Uterus (tissue), 3 donors: ENCODE measurements at regions not wholly inside any gene's neighbourhood (a gene's known extent, or its start where the extent isn't known, plus 50 kb on each side); places are given as distances from the start of the nearest gene placed in this dataset.

Experiments
- DNase-seq, 2 donors: peaks; one replicate each; pipeline ENCODE4 v3.0.0-alpha.2; 2019 to 2020
- H3K27ac ChIP-seq, 2 donors: fragments of 200-600 bp; sonication (generic); 1 replicate in 1 of 2; 2 replicates in 1 of 2; pipeline ENCODE4 v1.5.1; 2016 to 2018
- H3K27me3 ChIP-seq, 2 donors: fragments of 200-600 bp; sonication (generic); one replicate each; pipeline ENCODE4 v1.5.1; 2018 to 2019; ENCODE audit warnings: control low read depth in 1 of 2
- H3K36me3 ChIP-seq, 2 donors: fragments of 200-600 bp; sonication (generic); one replicate each; pipeline ENCODE4 v1.5.1; 2019; ENCODE audit warnings: control low read depth in 1 of 2
- H3K4me1 ChIP-seq, 2 donors: fragments of 200-600 bp; sonication (generic); one replicate each; pipeline ENCODE4 v1.5.1; 2018 to 2019; ENCODE audit warnings: control low read depth in 1 of 2
- H3K4me3 ChIP-seq, 2 donors: fragments of 200-600 bp; sonication (generic); 1 replicate in 1 of 2; 2 replicates in 1 of 2; pipeline ENCODE4 v1.5.1; 2018 to 2019; ENCODE audit warnings: mild to moderate bottlenecking in 1 of 2
- H3K9me3 ChIP-seq, 2 donors: fragments of 200-600 bp; sonication (generic); one replicate each; pipeline ENCODE4 v1.5.1; 2019; ENCODE audit warnings: control low read depth in 1 of 2
- POLR2A ChIP-seq, 2 donors: fragments of 450-650 bp; IDR thresholded peaks; one replicate each; pipeline ENCODE4 v1.6.1; 2016; ENCODE audit warnings: antibody characterized with exemption in 2 of 2, mild to moderate bottlenecking in 1 of 2, moderate library complexity in 1 of 2
- intact Hi-C: fragments of 100-400 bp; cut with DNase I; formaldehyde crosslinking; loops from one replicate; pipeline ENCODE4 v1.15.1; 2023; ENCODE audit warnings: low total_unique reads
- TF ChIP-seq, protein P1 (sequence below), 4 experiments: fragments of 200-600 bp in 2 of 4; fragments of 450-650 bp in 2 of 4; sonication (generic) in 2 of 4; IDR thresholded peaks; one replicate each; pipeline ENCODE4 v1.5.1; 2016 to 2019; ENCODE audit warnings: antibody characterized with exemption in 4 of 4, mild to moderate bottlenecking in 2 of 4, moderate library complexity in 1 of 4
- donor health status: DM: yes; HTN: yes; CAD: no.

DNA sequence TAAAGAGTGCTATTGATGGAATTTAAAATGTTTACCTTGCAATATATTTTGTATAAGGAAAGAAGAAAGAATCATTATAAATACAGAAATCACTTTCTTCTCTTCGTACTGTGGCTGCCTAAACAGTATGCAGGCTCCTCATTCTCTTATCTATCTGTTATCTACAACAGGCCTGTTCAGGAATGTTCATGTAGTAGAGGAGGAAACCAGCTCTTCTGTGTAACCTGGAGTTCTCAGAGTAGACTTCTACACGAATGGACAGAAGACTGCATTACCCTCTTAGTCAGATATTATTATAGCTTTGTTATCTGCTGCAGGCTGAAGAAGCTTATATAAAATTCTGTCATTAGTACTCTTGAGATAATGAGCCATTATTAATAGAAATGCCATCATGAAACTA, 1225.9 kb upstream of the CNTN5 start:
- H3K4me3 ChIP-seq: no peak overlapping the region
- no peak for DNase-seq
- no peaks in the 10 kb centered on the region for H3K27me3 ChIP-seq
- no peaks in the 10 kb centered on the region for H3K36me3 ChIP-seq
- intact Hi-C loops: no loop called here
- no peaks in the 10 kb centered on the region for H3K4me1 ChIP-seq
- H3K9me3 ChIP-seq: no peaks in the 10 kb centered on the region
- TF ChIP-seq, protein P1, sequence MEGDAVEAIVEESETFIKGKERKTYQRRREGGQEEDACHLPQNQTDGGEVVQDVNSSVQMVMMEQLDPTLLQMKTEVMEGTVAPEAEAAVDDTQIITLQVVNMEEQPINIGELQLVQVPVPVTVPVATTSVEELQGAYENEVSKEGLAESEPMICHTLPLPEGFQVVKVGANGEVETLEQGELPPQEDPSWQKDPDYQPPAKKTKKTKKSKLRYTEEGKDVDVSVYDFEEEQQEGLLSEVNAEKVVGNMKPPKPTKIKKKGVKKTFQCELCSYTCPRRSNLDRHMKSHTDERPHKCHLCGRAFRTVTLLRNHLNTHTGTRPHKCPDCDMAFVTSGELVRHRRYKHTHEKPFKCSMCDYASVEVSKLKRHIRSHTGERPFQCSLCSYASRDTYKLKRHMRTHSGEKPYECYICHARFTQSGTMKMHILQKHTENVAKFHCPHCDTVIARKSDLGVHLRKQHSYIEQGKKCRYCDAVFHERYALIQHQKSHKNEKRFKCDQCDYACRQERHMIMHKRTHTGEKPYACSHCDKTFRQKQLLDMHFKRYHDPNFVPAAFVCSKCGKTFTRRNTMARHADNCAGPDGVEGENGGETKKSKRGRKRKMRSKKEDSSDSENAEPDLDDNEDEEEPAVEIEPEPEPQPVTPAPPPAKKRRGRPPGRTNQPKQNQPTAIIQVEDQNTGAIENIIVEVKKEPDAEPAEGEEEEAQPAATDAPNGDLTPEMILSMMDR (IDR thresholded peaks at IDR 0.05): no peak
- TF ChIP-seq POLR2A (IDR thresholded peaks at IDR 0.05): no peak
- no peak overlapping the region for H3K27ac ChIP-seq

- Histone ChIP-seq H3K27ac (no peak overlapping the region), H3K27me3 (no peaks in the 10 kb centered on the region), H3K36me3 (no peaks in the 10 kb centered on the region), H3K4me1 (no peaks in the 10 kb centered on the region), H3K4me3 (no peak overlapping the region), H3K9me3 (no peaks in the 10 kb centered on the region)
- intact Hi-C loops: no loop called here
- TF ChIP-seq, protein P1 (IDR thresholded peaks at IDR 0.05): no peak
- no peak for TF ChIP-seq POLR2A (IDR thresholded peaks at IDR 0.05)
- no peak for DNase-seq
These were observed 1219.9 kb upstream of the CNTN5 start for GRCh38 chr11:97800891-97801290.

DNA sequence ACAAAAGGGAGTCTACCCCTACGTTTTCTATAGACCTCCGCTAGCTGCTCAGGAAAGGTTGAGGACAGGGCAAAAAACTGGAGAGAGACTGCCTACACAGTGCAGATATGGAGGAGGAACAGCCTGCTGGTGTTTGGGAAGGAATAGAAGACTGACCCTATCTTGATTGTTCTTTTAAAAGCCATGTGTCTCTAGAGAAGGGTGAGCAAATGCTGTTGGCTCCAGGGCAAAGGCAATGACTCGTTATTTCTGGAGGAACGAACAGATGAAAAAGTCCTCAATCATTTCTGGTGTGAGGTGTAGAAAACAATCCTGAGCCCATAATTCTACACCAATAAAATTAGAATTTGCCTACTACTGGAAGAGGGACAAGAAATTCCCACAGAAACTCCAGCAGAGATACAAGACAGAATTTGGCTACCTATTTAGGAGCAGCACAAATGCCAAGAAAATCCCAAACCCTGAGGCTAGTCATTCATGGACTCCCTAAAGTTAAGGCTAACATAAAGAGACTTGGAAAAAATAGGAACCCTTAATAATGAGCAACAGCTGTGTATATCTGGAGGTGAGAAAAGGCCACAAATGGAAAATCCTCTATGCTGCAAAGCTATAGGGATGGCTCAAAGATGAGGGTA, 1206.3 kb upstream of the CNTN5 start:
- Histone ChIP-seq H3K4me3 (no peak overlapping the region), H3K9me3 (no peaks in the 10 kb centered on the region)

GRCh38 chr11:97815667-97816066, 1205.1 kb upstream of the CNTN5 start:
- TF ChIP-seq, protein P1 (IDR thresholded peaks at IDR 0.05): no peak
- no peak for TF ChIP-seq POLR2A (IDR thresholded peaks at IDR 0.05)
- no peaks in the 10 kb centered on the region for H3K9me3 ChIP-seq
- no peak overlapping the region for H3K27ac ChIP-seq
- no peaks in the 10 kb centered on the region for H3K36me3 ChIP-seq
- H3K27me3 ChIP-seq: no peaks in the 10 kb centered on the region
- DNase-seq: no peak
- H3K4me1 ChIP-seq: no peaks in the 10 kb centered on the region
- no peak overlapping the region for H3K4me3 ChIP-seq
- intact Hi-C loops: no loop called here

More for the DNA sequence above, 1206.3 kb upstream of the CNTN5 start:
- DNase-seq: no peak
- Histone ChIP-seq H3K27me3 (no peaks in the 10 kb centered on the region), H3K4me1 (no peaks in the 10 kb centered on the region), H3K27ac (no peak overlapping the region), H3K36me3 (no peaks in the 10 kb centered on the region)
- intact Hi-C loops: no loop called here
- TF ChIP-seq POLR2A (IDR thresholded peaks at IDR 0.05): no peak

GRCh38 chr11:97832451-97832850, 1188.3 kb upstream of the CNTN5 start:
- TF ChIP-seq POLR2A (IDR thresholded peaks at IDR 0.05): no peak
- TF ChIP-seq, protein P1 (IDR thresholded peaks at IDR 0.05): no peak
- Histone ChIP-seq H3K27me3 (no peaks in the 10 kb centered on the region), H3K4me3 (no peak overlapping the region), H3K27ac (no peak overlapping the region), H3K36me3 (no peaks in the 10 kb centered on the region), H3K9me3 (no peaks in the 10 kb centered on the region), H3K4me1 (no peaks in the 10 kb centered on the region)
- no peak for DNase-seq
- intact Hi-C loops: no loop called here

DNA sequence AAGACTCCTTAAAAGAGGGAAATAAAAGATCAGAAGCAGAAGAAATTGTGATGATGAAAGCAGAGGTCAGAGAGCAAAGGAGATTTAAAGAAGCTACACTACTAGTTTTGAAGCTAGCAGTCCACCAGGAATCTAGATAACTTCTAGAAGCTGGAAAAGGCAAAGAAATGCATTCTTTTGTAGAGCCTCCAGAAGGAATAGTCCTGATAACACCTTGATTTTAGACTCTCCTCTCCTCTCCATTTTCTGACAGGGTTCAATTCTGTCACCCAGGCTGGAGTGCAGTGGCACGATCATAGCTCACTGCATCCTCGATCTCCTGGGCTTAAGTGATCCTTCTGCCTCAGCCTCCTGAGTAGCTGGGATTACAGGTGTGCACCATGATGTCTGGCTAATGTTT, 1187.3 kb upstream of the CNTN5 start:
- H3K27ac ChIP-seq: no peak overlapping the region
- DNase-seq: no peak
- no peaks in the 10 kb centered on the region for H3K36me3 ChIP-seq
- intact Hi-C loops: no loop called here
- H3K4me3 ChIP-seq: no peak overlapping the region
- no peaks in the 10 kb centered on the region for H3K27me3 ChIP-seq
- H3K4me1 ChIP-seq: no peaks in the 10 kb centered on the region
- H3K9me3 ChIP-seq: no peaks in the 10 kb centered on the region
- TF ChIP-seq POLR2A (IDR thresholded peaks at IDR 0.05): no peak
- TF ChIP-seq, protein P1 (IDR thresholded peaks at IDR 0.05): no peak
